Osteoblast (primary cell): ENCODE measurements at regions not wholly inside any gene's neighbourhood (a gene's known extent, or its start where the extent isn't known, plus 50 kb on each side); places are given as distances from the start of the nearest gene placed in this dataset.

Source experiments
- DNase-seq: peaks from one replicate; pipeline ENCODE4 v3.0.0; 2011; ENCODE audit warnings: low spot score, mixed read lengths; ENCODE audit not compliant: insufficient read length; ENCODE audit errors: missing footprints
- H2AFZ ChIP-seq: 2 replicates; pipeline ENCODE4 v1.6.0; 2011; ENCODE audit warnings: mild to moderate bottlenecking, low read length
- H3K27ac ChIP-seq: 2 replicates; pipeline ENCODE4 v1.5.1; 2011; ENCODE audit warnings: mild to moderate bottlenecking, low read depth, low read length, moderate library complexity
- H3K27me3 ChIP-seq: 2 replicates; pipeline ENCODE4 v1.6.0; 2012; ENCODE audit warnings: mild to moderate bottlenecking, control low read depth, inconsistent platforms, low read length, moderate library complexity; ENCODE audit not compliant: insufficient read depth
- H3K36me3 ChIP-seq: 2 replicates; pipeline ENCODE4 v1.5.1; 2011; ENCODE audit warnings: mild to moderate bottlenecking, low read length, control low read depth, moderate library complexity; ENCODE audit not compliant: insufficient read depth
- H3K4me1 ChIP-seq: 2 replicates; pipeline ENCODE4 v1.5.1; 2011; ENCODE audit warnings: mild to moderate bottlenecking, low read length, control low read depth, moderate library complexity; ENCODE audit not compliant: insufficient read depth
- H3K4me2 ChIP-seq: 2 replicates; pipeline ENCODE4 v1.6.0; 2011; ENCODE audit warnings: mild to moderate bottlenecking, low read length; ENCODE audit not compliant: insufficient read depth
- H3K4me3 ChIP-seq: fragments of 200-600 bp; sonication (generic); 3 replicates; pipeline ENCODE4 v1.5.1; 2012; ENCODE audit warnings: mild to moderate bottlenecking, low read length, inconsistent platforms; ENCODE audit not compliant: insufficient read depth
- H3K79me2 ChIP-seq: 2 replicates; pipeline ENCODE4 v1.6.0; 2012; ENCODE audit warnings: mild to moderate bottlenecking, low read length, control low read depth, inconsistent platforms; ENCODE audit not compliant: insufficient read depth
- H3K9me3 ChIP-seq: 2 replicates; pipeline ENCODE4 v1.5.1; 2011; ENCODE audit warnings: low read depth, low read length, control low read depth
- H4K20me1 ChIP-seq: 2 replicates; pipeline ENCODE4 v1.6.0; 2012; ENCODE audit warnings: mild to moderate bottlenecking, low read length, control low read depth; ENCODE audit not compliant: insufficient read depth
- CTCF ChIP-seq: IDR thresholded peaks from 2 replicates; pipeline ENCODE4 v1.5.1; 2011; ENCODE audit warnings: mild to moderate bottlenecking, low read depth, low read length, moderate library complexity; ENCODE audit errors: extremely low read depth

GRCh38 chr6:94341173-94341572, 921.8 kb upstream of the EPHA7 start:
- no peak for TF ChIP-seq CTCF

GRCh38 chr6:94323853-94324252, 904.5 kb upstream of the EPHA7 start:
- no peaks in the 10 kb centered on the region for H3K36me3 ChIP-seq
- no peaks in the 10 kb centered on the region for H3K4me1 ChIP-seq
- no peaks in the 10 kb centered on the region for H4K20me1 ChIP-seq
- no peak for TF ChIP-seq CTCF
- H3K27ac ChIP-seq: no peak overlapping the region
- H3K27me3 ChIP-seq: no peaks in the 10 kb centered on the region
- H3K9me3 ChIP-seq: peaks cover 8% of the 10 kb centered on the region
- no peak overlapping the region for H3K4me2 ChIP-seq
- H3K4me3 ChIP-seq: no peak overlapping the region
- no peak overlapping the region for H2AFZ ChIP-seq
- no peaks in the 10 kb centered on the region for H3K79me2 ChIP-seq
- no peak for DNase-seq

More at GRCh38 chr6:94341173-94341572, 921.8 kb upstream of the EPHA7 start:
- peaks cover 2% of the 10 kb centered on the region for H3K9me3 ChIP-seq
- no peak for DNase-seq
- H4K20me1 ChIP-seq: no peaks in the 10 kb centered on the region
- no peaks in the 10 kb centered on the region for H3K27me3 ChIP-seq
- H3K27ac ChIP-seq: no peak overlapping the region
- no peak overlapping the region for H3K4me3 ChIP-seq
- H3K36me3 ChIP-seq: no peaks in the 10 kb centered on the region
- H3K79me2 ChIP-seq: no peaks in the 10 kb centered on the region
- H3K4me1 ChIP-seq: no peaks in the 10 kb centered on the region
- H2AFZ ChIP-seq: no peak overlapping the region
- H3K4me2 ChIP-seq: no peak overlapping the region

- DNase-seq: no peak
- no peak overlapping the region for H3K4me3 ChIP-seq
Observed at GRCh38 chr6:94300424-94301144, 881.2 kb upstream of the EPHA7 start.

GRCh38 chr6:94289131-94289530, 869.8 kb upstream of the EPHA7 start:
- Histone ChIP-seq H3K27me3 (no peaks in the 10 kb centered on the region), H2AFZ (no peak overlapping the region), H3K36me3 (no peaks in the 10 kb centered on the region), H3K27ac (no peak overlapping the region), H3K9me3 (no peaks in the 10 kb centered on the region), H3K4me2 (no peak overlapping the region), H4K20me1 (no peaks in the 10 kb centered on the region), H3K4me3 (no peak overlapping the region), H3K79me2 (no peaks in the 10 kb centered on the region), H3K4me1 (no peaks in the 10 kb centered on the region)
- TF ChIP-seq CTCF: no peak
- DNase-seq: no peak

More at GRCh38 chr6:94300424-94301144, 881.2 kb upstream of the EPHA7 start:
- Histone ChIP-seq H3K4me2 (no peak overlapping the region), H3K9me3 (peaks cover 5% of the 10 kb centered on the region), H3K36me3 (no peaks in the 10 kb centered on the region), H3K27me3 (no peaks in the 10 kb centered on the region), H2AFZ (no peak overlapping the region), H4K20me1 (no peaks in the 10 kb centered on the region), H3K79me2 (no peaks in the 10 kb centered on the region), H3K4me1 (no peaks in the 10 kb centered on the region), H3K27ac (no peak overlapping the region)
- no peak for TF ChIP-seq CTCF
